ENCODE measurements at regions not wholly inside any gene's neighbourhood (a gene's known extent, or its start where the extent isn't known, plus 50 kb on each side); places are given as distances from the start of the nearest gene placed in this dataset.

DNA sequence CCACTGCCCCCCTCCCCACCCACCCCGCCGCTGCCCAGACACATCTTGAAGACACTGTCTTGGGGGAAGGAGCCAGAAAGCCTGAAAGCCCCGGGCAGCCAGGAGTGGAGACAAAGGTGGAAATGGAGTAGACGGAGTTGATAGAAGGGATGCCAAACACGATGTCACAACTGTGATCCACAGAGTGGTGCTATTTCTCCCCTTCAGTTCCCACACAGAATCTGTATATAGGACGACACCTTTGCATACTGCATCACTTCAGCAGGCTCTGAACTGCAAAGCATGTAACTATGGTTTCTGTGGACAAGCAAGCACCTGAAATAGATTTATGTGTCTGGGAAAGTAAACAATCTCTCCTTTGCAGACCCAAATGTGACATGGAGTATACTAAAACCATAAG, 56.4 kb upstream of the F13A1 start:
- no peak for DNase-seq (ENCODE audit: low read depth in 2 of 2)

DNA sequence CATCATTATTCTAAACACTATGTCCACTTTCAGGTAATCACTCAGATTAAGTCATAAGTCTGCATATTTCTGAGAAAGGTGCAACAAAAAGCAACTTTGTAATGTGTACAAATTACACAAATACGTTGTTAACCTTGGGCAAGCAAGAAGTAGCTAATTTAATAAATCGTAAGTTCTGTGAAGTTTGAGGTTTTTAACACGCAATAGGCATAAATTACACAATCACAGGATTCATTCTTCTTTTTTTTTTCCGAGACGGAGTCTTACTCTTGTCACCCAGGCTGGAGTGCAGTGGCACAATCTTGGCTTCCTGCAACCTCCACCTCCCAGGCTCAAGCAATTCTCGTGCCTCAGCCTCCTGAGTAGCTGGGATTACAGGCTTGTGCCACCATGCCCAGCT, 57.2 kb upstream of the F13A1 start:
- DNase-seq (ENCODE audit: low read depth in 2 of 2) = no peak

DNA sequence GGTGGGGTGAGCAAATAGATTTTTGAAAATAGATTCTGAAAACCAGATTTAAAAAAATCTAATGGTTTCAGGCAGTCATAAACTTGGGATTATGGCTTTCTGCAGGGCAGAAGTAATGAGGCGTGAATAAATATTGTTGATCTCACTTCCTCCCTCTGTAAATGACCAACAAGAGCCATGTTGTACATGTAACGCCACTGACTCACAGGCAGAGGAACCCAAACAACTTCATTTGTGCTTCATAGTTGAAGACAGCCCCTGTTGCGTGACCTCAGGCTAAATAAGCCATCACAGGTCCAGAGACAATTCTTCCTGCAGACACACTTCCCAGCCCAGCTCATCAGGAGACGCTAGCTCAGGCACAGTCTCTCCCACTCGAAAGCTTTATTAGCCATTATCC, 59.1 kb upstream of the F13A1 start:
- DNase-seq (ENCODE audit: low read depth in 2 of 2) = no peak

DNA sequence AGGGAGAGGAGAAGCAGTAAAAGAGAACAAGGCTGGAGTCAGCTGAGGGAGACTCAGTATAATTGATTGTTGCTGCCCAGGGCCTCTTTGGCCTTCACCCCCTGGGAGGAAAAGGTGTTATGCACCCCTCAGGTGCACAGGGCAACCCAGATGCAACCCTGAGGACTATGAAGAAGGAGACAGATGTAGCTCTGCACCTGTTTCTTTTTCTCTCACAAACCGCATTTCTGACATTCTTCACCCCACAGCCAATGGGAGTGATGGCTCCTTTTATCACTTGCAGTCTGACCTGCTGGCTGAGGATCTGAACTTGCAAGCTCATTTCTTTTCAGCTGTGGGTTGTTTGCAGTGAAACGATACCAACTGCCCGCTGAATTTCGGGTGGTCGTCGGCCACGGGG, 64.1 kb upstream of the F13A1 start:
- DNase-seq (ENCODE audit: low read depth in 2 of 2) = no peak

DNA sequence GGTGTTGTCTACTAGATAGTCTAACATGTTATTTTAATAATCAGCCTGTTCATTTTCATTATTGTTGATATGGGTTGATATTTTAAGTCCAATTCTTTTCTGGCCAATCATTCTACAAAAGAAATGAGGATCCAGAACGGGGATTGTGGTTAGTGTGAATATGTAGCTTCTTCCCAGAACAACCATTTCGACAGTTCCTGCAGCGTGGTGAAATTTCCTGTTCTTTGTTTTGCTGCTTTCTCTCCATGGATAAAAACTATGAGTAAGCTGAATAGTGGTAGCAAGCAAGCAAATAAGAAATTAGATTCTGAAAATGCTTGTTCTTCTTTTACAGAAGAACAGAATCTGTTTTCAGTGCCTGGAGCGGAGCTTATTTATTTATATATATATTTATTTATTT, 65.5 kb upstream of the F13A1 start:
- DNase-seq (ENCODE audit: low read depth in 2 of 2) = no peak

DNA sequence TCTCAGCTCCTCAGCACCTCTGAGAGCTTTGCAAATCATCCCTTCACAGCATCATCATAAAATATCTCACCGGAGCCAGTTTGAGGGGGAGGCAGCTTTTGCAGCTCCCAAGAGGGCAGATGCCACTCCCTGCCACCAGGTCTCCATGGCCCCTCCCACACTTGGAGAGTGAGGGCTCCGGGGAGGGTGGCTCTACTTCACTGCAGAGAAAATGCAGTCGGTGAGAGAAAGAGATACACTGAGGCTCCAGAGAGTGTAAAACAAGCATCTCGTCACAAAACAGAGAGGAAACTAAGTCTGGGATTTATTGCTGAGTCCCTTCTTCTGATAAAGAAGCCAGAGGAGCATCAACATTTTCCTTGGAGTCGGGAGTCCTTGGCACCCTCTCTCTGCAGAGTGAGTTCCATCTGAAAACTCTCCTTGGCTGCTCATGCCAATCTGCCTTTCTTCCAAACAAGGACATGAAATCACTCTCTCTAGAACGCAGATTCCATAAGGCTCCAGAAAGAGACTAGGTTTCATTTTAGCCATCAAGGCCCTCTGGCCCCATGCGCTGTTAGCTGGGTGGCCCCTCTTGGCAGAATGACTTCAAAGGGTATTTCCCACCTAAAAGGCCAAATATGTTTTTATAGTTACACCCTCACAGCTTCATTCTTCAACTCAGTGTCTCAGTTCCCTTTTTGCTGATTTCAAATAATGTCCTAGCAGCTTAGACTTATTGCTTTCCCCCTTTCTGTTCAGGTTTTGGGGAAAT, 70.6 kb upstream of the F13A1 start:
- DNase-seq (ENCODE audit: low read depth in 2 of 2) = no peak

DNA sequence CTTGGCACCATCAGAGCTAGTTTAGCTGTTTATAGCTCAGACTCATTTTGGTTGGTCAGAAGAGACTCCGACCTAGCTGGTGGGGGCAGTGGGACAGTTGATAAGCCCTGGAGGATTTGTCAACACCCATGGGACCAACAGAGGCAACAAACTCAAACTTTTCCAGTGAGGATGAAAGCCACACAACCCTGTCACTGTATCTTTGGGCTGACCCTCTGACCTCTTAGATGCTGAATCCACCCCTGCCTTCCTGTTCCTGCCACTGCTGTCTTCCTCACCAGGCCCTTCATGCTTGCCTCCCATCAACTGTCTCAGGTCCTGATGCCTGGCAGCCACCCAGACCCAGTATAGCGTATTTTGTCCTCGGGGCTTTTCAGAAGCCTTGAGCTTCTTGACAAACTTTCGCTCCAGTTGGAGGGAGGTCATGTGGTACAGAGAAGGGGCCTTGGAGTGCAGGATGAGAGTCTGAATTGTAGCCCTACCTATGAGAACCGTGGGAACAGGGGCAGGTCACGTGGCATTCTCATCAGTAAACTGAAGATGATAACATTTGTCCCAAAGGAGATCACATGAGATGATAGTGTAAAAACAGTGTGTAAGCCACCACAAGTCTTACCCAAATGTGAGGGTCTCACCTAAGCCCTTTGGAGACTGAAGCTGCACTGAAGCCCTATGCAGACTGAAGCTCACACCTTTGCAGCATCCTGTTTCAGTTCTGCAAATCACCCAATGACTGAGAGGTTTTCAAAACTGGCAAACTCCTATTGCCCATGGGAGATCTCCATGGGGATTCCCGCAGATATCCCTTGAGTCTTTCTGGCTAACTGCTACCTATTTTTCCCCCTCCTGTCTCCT, 72.0 kb upstream of the F13A1 start:
- DNase-seq (ENCODE audit: low read depth in 2 of 2) = no peak

DNA sequence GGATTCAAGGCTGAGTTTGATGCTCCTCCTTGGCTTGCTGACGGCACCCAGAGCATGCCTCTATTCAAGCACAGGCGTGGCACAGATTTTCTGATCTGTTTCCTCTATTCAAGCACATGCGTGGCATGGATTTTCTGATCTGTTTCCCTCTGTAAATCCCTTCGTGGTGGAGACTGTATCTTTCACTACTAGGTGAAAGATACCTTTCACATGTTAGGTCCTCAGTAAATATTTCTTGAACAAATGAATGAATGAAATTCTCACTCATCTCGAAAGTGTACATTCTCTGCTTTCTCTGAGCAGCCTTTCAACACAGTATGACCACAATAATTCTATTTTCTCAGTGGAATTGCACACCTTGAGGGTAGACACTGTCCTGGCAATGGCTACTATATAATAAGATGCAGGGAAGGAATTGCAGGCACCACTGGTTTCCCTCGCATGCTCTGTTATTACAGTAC, 72.6 kb upstream of the F13A1 start:
- DNase-seq (ENCODE audit: low read depth in 2 of 2) = no peak

DNA sequence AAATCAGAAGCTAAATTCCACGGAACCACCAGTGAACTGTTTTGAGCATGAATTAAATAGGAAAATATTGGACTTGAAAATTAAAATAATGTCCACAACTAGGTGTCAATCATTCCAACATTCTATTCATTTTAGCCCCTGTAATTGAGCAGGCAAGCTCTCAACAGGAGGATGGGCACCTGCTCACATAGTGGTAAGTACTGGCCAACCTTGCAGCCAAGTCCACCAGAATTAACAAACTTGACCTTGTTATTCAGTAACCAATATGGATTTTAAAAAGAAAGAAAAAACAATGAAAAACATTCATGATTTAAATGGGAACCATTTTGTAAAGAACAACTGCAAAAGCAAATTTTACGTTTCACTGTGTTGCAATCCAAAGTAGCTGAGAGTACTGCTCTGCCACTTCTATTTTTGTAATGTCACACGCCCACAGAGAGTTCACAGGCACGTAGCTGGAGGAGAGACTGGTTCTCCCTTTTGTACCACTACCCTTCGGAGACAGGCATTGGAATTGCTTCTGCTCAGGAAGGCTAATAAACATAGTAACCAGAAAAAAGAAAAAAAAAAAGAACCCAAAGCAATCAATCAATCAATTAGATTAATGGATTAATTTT, 75.2 kb upstream of the F13A1 start:
- no peak for DNase-seq (ENCODE audit: low read depth in 2 of 2)

DNA sequence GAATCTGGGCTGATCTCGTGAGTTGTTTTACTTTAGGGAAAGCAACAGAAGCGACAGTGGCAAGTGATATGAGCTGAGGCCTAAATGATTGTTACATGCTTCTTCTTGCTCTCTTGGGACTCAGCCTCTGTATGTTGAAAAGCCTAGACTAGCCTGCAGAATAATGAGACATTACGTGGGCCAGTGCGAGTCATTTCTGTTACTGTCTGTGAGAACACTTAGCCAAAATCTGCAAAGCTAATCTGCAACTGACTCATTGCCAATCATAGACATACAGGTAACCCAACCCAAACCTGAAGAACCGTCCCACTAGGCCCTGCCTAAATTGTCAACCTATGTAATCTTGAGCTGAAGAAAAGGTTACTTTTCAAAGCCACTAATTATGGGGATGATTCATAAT, 77.4 kb upstream of the F13A1 start:
- DNase-seq (ENCODE audit: low read depth in 2 of 2) = no peak

DNA sequence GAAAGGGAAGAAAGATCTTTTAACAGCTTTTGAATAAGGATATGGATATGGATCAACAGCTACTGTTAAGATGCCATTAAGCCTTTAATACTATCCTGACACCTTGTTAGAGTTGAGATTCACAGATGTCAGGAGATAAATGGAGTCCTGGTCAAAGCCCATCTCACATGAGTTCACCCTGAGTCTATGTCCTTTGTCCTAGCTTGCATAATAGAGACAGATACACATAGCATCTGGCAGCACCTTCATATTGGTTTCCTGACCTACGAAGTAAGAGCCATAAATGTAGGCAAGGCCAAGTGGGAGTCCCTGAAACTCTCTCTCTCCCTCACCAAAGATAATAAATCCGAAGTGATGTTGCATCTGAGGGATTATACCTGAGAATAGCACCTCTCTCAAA, 79.1 kb upstream of the F13A1 start:
- DNase-seq (ENCODE audit: low read depth in 2 of 2) = no peak

DNA sequence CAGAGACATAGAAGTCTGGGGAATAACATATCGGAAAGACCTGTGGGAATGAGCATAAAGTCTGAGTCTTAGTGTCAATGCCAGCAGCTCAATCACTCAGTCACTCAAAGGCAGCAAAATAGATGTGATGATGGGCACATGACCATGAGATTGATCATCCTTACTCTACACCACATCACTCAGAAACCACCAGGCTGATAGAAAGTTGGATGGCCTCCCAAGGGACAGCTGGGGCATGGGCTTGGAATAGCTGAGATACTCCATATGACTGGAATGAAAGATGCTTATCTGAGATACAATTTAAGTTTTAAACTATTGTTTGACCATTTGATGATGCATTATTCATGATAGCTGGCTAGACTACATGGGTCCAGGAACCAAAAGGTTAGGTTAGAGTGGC, 80.9 kb upstream of the F13A1 start:
- DNase-seq (ENCODE audit: low read depth in 2 of 2) = no peak

DNA sequence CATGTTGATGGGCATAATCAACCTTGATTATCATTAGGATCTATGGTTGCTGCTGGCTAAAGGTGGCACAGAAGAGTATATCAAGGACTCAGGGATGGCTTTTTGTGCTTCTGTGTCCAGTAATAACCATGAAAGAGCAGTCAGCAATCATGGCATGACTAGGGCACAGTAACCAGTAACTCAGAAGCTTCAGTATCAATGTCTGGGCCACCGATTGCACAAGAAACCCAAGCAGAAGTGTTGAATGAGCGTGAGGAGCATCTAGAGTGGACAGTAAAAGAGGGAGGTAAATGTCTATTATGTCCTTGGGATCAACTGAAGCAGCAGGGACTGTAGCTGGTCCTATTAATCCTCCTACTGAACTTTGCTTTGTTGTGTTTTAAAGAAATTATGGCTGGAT, 81.5 kb upstream of the F13A1 start:
- DNase-seq (ENCODE audit: low read depth in 2 of 2) = no peak

DNA sequence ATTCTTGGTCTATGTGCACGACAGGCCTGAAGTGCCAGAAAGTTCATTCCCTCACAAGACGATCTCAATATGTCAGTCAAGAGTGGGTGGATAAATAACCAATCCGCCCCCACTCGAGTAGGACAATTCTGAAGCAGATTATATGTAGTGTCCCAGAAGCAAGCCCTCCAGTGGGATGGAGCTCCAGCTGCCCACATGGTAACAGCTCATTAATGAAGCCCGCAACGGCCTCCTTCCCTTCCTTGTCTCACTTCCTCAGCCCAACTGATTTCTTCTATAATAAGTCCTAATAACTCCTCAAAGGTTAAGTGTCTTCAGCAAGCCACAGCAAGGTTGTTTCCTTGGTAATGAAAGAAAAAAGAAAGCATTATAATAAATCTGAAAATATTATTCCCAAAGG, 82.1 kb upstream of the F13A1 start:
- DNase-seq (ENCODE audit: low read depth in 2 of 2) = no peak

DNA sequence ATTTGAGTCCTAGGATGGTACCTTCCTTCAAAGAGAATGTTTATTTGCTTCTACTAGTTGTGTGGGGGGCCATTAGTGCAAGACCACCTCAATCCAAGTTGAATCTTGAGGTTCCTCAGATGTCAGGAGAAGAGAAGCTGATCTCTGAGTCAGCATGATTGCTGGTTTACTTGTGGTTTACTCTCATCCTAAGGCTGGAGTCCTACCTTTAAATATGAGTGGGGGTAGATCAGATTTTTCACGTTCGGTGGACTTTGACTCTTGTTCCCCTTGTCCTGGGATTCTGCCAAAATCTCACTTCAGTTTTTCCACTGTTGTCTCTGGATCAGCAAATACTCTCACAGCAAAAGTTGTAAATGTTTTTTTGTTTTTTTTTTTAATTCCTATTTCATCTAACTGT, 84.6 kb upstream of the F13A1 start:
- no peak for DNase-seq (ENCODE audit: low read depth in 2 of 2)

DNA sequence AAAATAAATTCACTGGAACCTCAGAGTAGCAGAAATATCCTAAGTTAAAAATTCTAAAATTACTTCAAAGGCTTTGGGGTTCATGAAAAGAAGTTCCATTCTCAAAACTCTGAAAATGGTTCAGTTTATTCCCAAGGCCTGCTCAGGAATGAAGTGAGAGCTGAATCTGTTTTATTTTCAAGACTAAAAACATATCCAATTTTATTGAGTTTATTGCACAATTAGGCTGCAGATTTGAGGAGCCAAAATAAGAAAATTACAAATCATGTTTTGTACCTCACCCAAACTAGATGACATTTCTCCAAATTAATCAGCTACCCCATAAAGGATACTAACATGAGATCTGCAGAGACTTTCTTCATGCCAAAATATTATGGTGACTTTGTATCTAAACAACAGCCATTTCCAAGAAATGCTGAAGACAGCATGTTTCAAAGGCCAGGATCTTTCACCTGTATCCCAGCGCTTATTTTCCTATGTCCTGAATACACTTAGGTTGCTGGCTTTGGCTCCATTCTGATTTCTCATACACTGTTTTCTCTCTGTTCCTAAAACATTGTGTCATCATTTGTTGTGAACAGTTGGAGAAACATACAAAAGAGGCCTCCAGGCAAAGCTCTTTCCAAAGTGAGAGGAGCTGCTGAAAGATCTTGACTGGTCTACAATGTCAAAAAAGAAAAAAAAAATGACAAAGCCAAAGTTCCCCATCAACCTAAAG, 85.7 kb upstream of the F13A1 start:
- DNase-seq (ENCODE audit: low read depth in 2 of 2) = no peak

DNA sequence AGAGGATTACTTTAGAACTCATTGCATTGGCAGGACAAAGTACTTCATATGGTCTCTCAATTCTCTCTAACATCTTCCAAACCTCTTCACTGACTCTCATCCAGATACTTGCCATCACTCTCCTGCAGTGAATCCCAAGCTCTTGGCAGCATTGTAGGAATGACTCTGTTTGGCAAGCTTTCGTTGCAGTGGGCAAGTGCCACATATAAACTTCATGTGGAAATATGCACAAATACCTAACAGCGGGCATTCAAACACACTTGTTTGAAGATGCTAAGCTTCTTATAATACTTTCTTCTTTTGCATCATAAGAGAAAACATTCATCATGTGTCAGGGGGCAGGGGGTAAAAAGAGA, 86.2 kb upstream of the F13A1 start:
- no peak for DNase-seq (ENCODE audit: low read depth in 2 of 2)

DNA sequence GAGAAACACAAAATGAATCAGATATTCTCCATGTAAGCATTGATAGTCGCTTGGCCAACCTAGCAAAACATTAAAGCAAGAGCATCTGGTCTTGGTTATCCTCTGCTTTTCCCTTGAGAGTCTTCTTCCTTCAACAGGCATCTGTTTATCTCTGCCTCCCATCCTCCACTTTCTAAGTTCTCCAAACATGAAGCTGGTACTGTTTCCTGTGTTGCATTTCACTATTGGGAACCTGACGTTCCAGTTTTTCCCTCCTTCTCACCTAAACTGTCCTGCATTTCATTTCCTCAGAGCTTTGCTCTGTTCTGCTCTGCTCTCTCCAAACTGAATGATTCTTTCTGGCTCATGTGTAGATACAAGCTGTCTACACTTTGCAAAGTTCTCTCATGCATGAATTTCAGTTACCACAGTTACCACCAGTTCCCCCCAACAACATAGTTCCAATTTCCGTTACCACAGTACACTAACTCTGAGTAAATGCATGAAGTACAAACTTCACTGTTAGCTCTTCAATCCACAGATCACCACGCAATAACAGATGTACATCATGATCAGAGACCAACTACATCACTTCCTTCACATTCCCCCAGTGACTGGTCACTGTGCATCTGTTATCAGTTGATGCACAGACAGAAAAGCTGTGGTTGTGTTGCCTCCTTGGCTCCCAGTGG, 86.7 kb upstream of the F13A1 start:
- no peak for DNase-seq (ENCODE audit: low read depth in 2 of 2)

DNA sequence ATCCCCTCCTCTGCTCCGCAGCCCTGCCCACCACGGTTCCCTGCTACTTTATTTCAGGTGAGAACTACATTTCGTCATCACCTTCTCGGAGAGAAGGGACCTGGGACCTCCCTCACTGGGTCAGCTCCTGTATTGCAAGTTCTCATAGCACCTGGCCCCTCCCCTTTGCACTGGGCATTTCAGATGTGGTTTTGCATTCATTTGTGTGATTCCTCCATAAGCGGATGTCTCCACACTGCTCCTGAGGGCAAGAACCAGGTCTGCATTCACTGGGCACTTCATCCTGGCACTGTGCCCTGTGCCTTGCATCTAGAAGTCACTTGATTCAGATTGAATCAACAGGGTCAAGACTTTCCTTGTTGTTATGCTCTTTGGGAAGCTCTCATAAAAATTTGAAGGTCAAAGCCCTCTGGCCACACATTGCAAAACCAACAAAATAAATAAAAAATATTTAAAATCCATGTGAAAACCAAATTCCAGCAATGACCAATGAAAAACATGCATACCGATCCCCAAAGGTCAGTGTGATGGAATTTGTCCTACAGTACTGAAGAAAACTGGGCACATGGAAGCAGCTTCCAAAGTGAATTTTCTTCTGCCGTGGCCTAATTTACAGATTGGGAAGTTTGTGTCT, 89.1 kb upstream of the F13A1 start:
- no peak for DNase-seq (ENCODE audit: low read depth in 2 of 2)

DNA sequence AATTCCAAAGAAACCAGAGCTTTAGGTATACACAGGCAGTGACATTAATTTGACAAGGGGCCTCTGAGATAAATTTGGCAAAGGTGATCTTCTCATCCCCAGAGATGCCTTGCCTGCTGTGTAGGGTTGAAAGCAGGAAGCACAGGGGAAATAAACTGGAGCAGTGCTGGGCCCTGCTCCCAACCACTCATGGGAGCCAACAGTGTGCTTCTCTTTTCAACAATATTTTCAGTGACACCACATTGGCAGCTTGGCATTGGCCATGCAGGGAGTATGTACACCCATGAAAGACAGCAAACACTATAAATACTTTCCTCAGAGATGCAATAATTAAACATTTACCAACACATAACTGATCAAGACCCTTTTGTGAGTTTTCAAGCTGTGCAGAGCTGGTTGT, 90.7 kb upstream of the F13A1 start:
- no peak for DNase-seq (ENCODE audit: low read depth in 2 of 2)

DNA sequence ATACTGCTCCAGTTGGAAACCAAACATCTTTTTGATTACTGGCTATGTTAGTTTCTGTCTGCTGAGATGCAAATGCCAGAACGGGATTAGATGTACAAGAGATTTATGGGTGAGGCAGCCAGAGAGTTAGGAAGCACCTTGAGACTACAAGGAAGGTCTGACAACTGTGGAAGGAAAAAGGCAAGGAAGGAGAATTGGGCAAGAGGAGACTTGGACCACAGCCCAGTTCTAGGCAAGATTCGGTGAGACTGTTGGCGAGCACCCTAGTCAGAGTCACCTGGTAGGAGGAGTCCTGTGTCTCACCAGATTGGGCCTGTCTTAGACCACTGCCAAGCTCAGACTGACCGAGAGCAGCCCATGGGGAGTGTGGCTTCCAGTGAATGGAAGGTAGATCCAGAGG, 91.8 kb upstream of the F13A1 start:
- no peak for DNase-seq (ENCODE audit: low read depth in 2 of 2)
